ENCODE measurements at regions not wholly inside any gene's neighbourhood (a gene's known extent, or its start where the extent isn't known, plus 50 kb on each side); places are given as distances from the start of the nearest gene placed in this dataset.
"Not testable (repeated sequence)": the region's sequence is repeated elsewhere in the genome, so short reads cannot be mapped to it uniquely, and the experiment has no call there.

DNA sequence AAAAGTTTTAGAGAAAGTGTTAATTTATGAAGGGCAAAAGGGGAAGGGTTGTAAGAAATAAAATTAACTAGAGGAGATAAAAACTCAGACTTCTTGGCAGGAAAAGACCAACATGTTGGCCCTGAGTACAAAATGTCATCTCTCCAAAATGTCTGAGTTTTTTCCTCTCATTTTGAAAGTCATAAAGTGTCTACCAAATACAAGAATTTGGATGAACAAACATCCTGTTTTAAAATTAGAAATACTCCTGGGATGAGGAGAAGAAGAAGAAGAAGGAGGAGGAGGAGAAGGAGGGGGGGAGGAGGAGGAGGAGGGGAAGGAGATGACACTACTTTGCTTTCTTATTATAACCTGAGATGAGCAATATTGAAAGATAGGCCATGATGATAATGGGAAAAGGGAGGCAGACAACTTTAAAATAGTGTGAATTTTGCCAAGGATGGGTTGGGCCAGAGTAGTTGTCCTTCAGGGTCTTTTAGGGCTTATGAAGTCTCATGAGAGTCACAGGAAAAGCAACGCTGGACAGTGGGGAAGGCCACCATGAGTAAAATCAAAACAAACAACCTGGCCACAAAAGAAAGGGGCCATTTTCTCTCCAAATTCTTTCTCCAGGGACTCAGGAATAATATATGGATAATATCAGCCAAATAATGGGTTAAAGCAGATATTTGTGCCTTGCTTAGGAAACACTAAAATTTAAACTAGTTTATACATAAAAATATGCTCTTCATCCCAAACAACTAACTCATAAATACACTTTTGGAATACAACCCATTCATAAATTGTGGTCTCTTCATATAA, 632.9 kb downstream of the EPHA3 start:
- no peaks in the 10 kb centered on the region for H3K36me3 Mint-ChIP-seq
- no peak overlapping the region for H3K4me3 Mint-ChIP-seq
- DNase-seq: no peak
- peaks cover 0 to 38% (median 17%) of the 10 kb centered on the region in 6 donors for H3K9me3 Mint-ChIP-seq
- H3K27me3 Mint-ChIP-seq (ENCODE audit: low read depth in 3 of 3): peaks cover 0 to 4% (median 0%) of the 10 kb centered on the region in 3 donors
- no peak overlapping the region for H3K27ac Mint-ChIP-seq
- no peaks in the 10 kb centered on the region for H3K4me1 Mint-ChIP-seq

DNA sequence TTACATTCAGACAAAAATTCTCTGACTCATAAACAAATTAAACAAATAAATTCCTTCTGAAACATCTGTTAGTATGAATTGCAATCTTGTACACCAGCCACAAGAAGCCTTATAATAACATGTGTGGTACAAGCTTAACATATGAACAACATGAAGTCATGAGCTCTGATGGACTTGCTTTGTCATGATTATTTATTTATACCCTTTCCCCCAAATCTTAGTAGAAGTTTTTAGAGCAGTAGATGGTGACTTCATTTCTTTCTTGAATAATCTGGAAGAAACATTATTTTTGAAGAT, 633.4 kb downstream of the EPHA3 start:
- Mint-ChIP-seq H3K36me3 (no peaks in the 10 kb centered on the region), H3K4me1 (no peaks in the 10 kb centered on the region), H3K27ac (no peak overlapping the region), H3K9me3 (peaks cover under 1 to 44% (median 23%) of the 10 kb centered on the region in 6 donors), H3K4me3 (no peak overlapping the region), H3K27me3 (ENCODE audit: low read depth in 3 of 3) (peaks cover 0 to 4% (median 0%) of the 10 kb centered on the region in 3 donors)
- no peak for DNase-seq

DNA sequence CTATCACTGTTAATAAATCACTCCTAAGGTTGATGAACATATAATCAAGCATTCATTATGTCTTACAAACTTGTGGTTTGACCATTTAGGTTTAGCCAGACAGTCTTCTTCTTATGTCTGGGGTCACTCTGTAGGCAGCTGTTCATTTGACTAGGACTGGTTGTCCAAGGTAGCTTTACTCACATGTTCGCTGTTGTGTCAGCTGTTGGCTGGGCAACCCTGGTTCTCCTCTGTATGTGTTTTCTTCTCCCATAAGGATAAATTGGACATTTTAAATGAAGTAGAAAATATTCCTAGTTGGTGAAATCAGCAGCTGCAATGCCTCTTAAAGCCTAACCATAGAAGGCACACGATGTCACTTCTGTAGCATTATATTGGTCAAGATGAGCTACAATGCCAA, 635.1 kb downstream of the EPHA3 start:
- no peaks in the 10 kb centered on the region for H3K4me1 Mint-ChIP-seq
- peaks cover 0 to 3% (median 0%) of the 10 kb centered on the region in 3 donors for H3K36me3 Mint-ChIP-seq

GRCh38 chr3:89747541-89748278, 640.3 kb downstream of the EPHA3 start:
- H3K9me3 Mint-ChIP-seq: peaks cover 8 to 39% (median 35%) of the 10 kb centered on the region in 6 donors
- not testable (repeated sequence) for DNase-seq; H3K4me1 Mint-ChIP-seq; H3K4me3 Mint-ChIP-seq; H3K27ac Mint-ChIP-seq; H3K27me3 Mint-ChIP-seq (ENCODE audit: low read depth in 3 of 3); H3K36me3 Mint-ChIP-seq

More for the DNA sequence above, 635.1 kb downstream of the EPHA3 start:
- no peak for DNase-seq
- Mint-ChIP-seq H3K27ac (no peak overlapping the region), H3K9me3 (peaks cover 5 to 43% (median 27%) of the 10 kb centered on the region in 6 donors), H3K4me3 (no peak overlapping the region), H3K27me3 (ENCODE audit: low read depth in 3 of 3) (peaks cover 0 to 4% (median 0%) of the 10 kb centered on the region in 3 donors)

- Mint-ChIP-seq H3K36me3 (no peaks in the 10 kb centered on the region), H3K4me3 (no peak overlapping the region), H3K9me3 (peaks cover 15 to 70% (median 35%) of the 10 kb centered on the region in 6 donors), H3K27ac (no peak overlapping the region), H3K4me1 (no peaks in the 10 kb centered on the region), H3K27me3 (ENCODE audit: low read depth in 3 of 3) (peaks cover 0 to 1% (median 0%) of the 10 kb centered on the region in 3 donors)
- no peak for DNase-seq
Measured at GRCh38 chr3:89762405-89762804, 655.0 kb downstream of the EPHA3 start.

DNA sequence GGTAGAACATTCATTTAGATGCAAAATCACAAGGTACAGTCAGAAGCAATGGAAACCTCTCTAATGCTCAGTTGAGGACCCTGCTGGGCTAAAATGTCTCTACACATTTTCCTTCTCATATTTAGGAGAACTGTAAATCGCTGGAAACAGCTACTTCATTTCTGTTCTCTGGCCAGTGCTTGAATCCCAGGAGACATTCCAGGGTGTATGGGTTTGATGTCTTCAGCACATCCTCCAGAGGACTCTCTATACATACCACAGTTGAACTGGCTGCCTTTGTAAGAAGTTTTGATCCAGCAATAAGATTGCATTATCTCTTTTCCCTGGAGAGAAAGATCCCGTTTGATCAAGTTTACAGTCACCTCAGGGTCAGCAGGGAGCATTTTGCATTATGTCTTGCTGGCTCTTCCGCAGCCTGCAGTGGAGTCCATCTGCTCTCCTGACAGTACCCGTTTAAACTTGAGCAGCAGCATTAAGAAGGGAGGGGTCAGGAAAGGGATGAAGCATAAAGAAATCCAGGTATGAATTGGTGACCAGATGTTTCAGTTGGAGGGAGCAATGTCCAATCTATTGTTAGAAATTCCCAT, 676.0 kb downstream of the EPHA3 start:
- H3K27ac Mint-ChIP-seq: no peak overlapping the region
- peaks cover 10 to 61% (median 45%) of the 10 kb centered on the region in 6 donors for H3K9me3 Mint-ChIP-seq
- peaks cover 0 to 3% (median 0%) of the 10 kb centered on the region in 3 donors for H3K36me3 Mint-ChIP-seq
- H3K4me1 Mint-ChIP-seq: no peaks in the 10 kb centered on the region
- H3K27me3 Mint-ChIP-seq (ENCODE audit: low read depth in 3 of 3): no peaks in the 10 kb centered on the region
- DNase-seq: no peak
- no peak overlapping the region for H3K4me3 Mint-ChIP-seq

DNA sequence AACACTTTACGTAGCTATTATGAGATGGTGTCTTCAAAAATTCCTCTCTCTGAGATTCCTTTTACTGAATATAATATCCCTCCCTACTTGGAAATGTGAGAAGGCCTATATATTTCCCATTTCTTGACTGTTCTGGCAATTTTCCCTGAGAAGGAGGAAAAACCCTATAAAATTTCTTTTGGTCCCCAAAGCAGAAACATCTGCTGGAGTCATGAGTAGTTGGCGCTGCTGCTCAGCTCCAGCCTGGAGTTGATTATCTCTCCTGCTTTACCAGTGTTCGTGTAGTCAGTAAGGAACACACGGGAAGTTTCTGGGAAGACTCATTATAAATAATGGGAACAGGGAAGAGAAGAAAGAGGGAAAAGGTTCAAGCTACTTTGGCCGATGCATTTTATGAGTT, 680.1 kb downstream of the EPHA3 start:
- Mint-ChIP-seq H3K4me1 (no peaks in the 10 kb centered on the region), H3K36me3 (peaks cover 0 to 3% (median 0%) of the 10 kb centered on the region in 3 donors), H3K9me3 (peaks cover 9 to 61% (median 34%) of the 10 kb centered on the region in 6 donors), H3K27ac (no peak overlapping the region), H3K4me3 (no peak overlapping the region), H3K27me3 (ENCODE audit: low read depth in 3 of 3) (no peaks in the 10 kb centered on the region)
- no peak for DNase-seq

DNA sequence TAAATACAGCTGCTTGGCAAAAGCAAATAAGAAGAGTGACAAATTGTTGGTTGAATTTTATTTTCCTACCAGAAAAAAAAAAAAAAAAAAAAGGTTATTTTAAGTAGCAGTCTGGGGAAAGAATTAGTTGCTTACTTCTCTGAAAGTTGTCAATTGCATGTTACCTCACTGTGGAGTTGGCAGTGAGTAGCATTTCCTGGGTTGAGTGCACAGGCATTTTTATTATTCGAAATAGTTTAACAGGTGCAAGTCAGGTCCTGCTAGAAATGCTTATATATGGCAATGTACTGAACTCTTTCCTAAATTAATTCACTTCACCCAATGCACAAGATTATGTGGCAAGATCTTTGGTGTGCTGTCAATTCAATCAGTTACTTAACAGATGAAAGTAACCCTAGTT, 680.6 kb downstream of the EPHA3 start:
- Mint-ChIP-seq H3K27ac (no peak overlapping the region), H3K36me3 (peaks cover 0 to 3% (median 0%) of the 10 kb centered on the region in 3 donors)
- DNase-seq: no peak

DNA sequence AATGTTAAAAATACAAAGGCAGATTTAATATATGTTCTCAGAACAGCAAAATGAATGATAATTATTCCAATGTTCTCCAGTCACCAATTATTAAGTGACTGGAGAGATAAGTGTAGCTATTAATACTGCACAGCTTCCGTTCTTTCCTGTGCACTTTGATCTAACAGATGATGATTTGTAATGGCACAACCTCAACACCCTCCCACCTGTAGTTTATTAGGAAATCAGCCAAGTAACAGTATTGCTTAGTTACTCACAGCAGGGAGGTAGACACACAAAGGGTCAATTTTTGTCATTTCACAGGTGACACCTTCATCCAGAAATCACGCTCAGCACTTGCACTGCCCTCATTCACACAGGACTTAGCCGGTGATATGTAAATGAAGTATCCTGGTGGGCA, 688.1 kb downstream of the EPHA3 start:
- Mint-ChIP-seq H3K27me3 (ENCODE audit: low read depth in 3 of 3) (no peaks in the 10 kb centered on the region), H3K27ac (no peak overlapping the region), H3K4me1 (no peaks in the 10 kb centered on the region), H3K36me3 (no peaks in the 10 kb centered on the region), H3K9me3 (peaks cover 0 to 48% (median 26%) of the 10 kb centered on the region in 6 donors), H3K4me3 (no peak overlapping the region)
- DNase-seq: no peak

More for the DNA sequence above, 680.6 kb downstream of the EPHA3 start:
- H3K9me3 Mint-ChIP-seq: peaks cover 9 to 65% (median 37%) of the 10 kb centered on the region in 6 donors
- no peaks in the 10 kb centered on the region for H3K27me3 Mint-ChIP-seq (ENCODE audit: low read depth in 3 of 3)
- no peaks in the 10 kb centered on the region for H3K4me1 Mint-ChIP-seq
- H3K4me3 Mint-ChIP-seq: no peak overlapping the region

DNA sequence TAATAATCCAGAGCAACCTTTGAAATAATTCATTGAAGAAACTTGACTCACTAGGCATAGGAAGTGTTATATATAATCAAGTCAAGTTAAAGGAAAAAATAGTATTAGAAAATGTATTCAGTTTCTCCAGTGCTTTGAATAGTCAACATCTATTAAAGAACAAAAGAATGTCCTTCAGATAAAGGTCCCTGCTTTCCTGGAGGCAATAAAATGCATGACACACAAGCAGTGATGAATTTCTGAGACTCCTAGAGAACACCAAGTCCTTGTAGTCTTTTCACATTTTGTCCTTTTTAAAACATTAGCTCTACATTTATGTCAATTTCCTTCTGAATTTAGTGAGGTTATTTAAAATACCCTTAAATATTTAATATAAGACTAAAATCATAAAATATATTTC, 695.5 kb downstream of the EPHA3 start:
- DNase-seq: no peak
- H3K9me3 Mint-ChIP-seq: peaks cover 2 to 31% (median 13%) of the 10 kb centered on the region in 6 donors
- peaks cover 0 to 2% (median 2%) of the 10 kb centered on the region in 3 donors for H3K27me3 Mint-ChIP-seq (ENCODE audit: low read depth in 3 of 3)
- H3K27ac Mint-ChIP-seq: no peak overlapping the region
- H3K4me1 Mint-ChIP-seq: no peaks in the 10 kb centered on the region
- no peaks in the 10 kb centered on the region for H3K36me3 Mint-ChIP-seq
- H3K4me3 Mint-ChIP-seq: no peak overlapping the region

DNA sequence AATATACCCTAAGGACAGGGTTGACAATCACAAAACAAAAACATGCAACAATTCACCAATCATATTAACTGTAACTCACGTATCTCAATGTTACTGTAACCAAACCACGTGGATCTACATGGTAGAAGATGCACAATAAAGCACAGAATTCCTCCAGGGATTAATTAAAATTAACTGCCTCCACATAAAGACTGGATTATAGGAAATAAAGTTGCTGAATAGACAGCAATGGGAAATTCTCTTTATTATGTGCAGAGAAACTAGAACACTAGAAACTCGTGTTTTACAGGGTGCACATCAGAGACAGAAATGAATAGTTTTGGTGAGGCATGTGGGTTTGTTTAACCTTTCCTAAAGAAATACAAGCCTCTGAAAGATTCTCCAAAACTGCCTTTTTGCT, 696.3 kb downstream of the EPHA3 start:
- Mint-ChIP-seq H3K9me3 (peaks cover 2 to 32% (median 13%) of the 10 kb centered on the region in 6 donors), H3K4me1 (no peaks in the 10 kb centered on the region), H3K4me3 (no peak overlapping the region), H3K27ac (no peak overlapping the region), H3K36me3 (no peaks in the 10 kb centered on the region), H3K27me3 (ENCODE audit: low read depth in 3 of 3) (peaks cover 0 to 2% (median 2%) of the 10 kb centered on the region in 3 donors)
- no peak for DNase-seq

- DNase-seq: no peak
- no peaks in the 10 kb centered on the region for H3K4me1 Mint-ChIP-seq
- no peaks in the 10 kb centered on the region for H3K36me3 Mint-ChIP-seq
- H3K9me3 Mint-ChIP-seq: peaks cover 5 to 33% (median 13%) of the 10 kb centered on the region in 6 donors
- no peak overlapping the region for H3K4me3 Mint-ChIP-seq
- peaks cover 0 to 2% (median 1%) of the 10 kb centered on the region in 3 donors for H3K27me3 Mint-ChIP-seq (ENCODE audit: low read depth in 3 of 3)
- no peak overlapping the region for H3K27ac Mint-ChIP-seq
Measured at GRCh38 chr3:89806166-89806565, 698.7 kb downstream of the EPHA3 start.

GRCh38 chr3:89808680-89809197, 701.3 kb downstream of the EPHA3 start:
- no peak overlapping the region for H3K27ac Mint-ChIP-seq
- H3K36me3 Mint-ChIP-seq: peaks cover 0 to 3% (median 0%) of the 10 kb centered on the region in 3 donors
- no peak overlapping the region for H3K4me3 Mint-ChIP-seq
- peaks cover 0 to 2% (median 0%) of the 10 kb centered on the region in 3 donors for H3K27me3 Mint-ChIP-seq (ENCODE audit: low read depth in 3 of 3)
- no peaks in the 10 kb centered on the region for H3K4me1 Mint-ChIP-seq
- peaks cover 8 to 48% (median 21%) of the 10 kb centered on the region in 6 donors for H3K9me3 Mint-ChIP-seq
- DNase-seq: no peak

DNA sequence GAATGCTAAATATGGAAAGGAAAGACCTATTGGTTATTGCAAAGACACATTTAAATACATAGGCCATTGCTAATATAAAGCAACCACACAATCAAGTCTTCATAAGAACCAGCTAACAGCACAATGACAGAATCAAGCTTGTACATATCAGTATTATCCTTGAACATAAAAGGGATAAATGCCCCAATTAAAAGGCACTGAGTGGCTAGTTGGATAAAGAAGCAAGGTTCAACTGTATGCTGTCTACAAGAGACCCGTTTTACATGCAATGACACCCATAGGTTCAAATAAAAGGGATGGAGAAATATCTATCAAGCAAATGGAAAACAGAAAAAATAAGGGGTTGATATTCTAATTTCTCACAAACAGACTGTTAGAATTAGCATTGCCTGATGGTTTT, 706.1 kb downstream of the EPHA3 start:
- Mint-ChIP-seq H3K27me3 (ENCODE audit: low read depth in 3 of 3) (peaks cover 0 to 2% (median 0%) of the 10 kb centered on the region in 3 donors), H3K4me1 (no peaks in the 10 kb centered on the region), H3K36me3 (peaks cover 0 to 3% (median 0%) of the 10 kb centered on the region in 3 donors), H3K4me3 (no peak overlapping the region), H3K9me3 (peaks cover 6 to 63% (median 39%) of the 10 kb centered on the region in 6 donors), H3K27ac (no peak overlapping the region)
- DNase-seq: no peak

All from immature natural killer cell (primary cell).